C4-2B (cell line): ENCODE measurements at regions not wholly inside any gene's neighbourhood (a gene's known extent, or its start where the extent isn't known, plus 50 kb on each side); places are given as distances from the start of the nearest gene placed in this dataset.

Source experiments
- CTCF ChIP-seq: fragments of 450-650 bp; conservative IDR thresholded peaks from 2 replicates; pipeline ENCODE4 v1.5.1; 2017; ENCODE audit warnings: mild to moderate bottlenecking
- ZFX ChIP-seq: fragments of 450-650 bp; IDR thresholded peaks from 2 replicates; pipeline ENCODE4 v1.6.1; 2017

GRCh38 chr13:55664178-55664577, 1476.5 kb upstream of the PRR20A start:
- no peak for TF ChIP-seq CTCF
- no peak for TF ChIP-seq ZFX
